WTC11 (cell line): ENCODE measurements at regions not wholly inside any gene's neighbourhood (a gene's known extent, or its start where the extent isn't known, plus 50 kb on each side); places are given as distances from the start of the nearest gene placed in this dataset.

Experiments used
- ATAC-seq: fragments of 200-7000 bp; cut with Tn5 transposase; 2 replicates; pipeline ENCODE4 v1.10.0; 2021; ENCODE audit warnings: mild to moderate bottlenecking, moderate library complexity
- CTCF ChIA-PET: fragments of 300-600 bp; sonication (Branson Sonifier 250); formaldehyde crosslinking; loops from one replicate; lab custom pipeline; 2021; ENCODE audit warnings: antibody characterized with exemption; lab: Charles Lee
- POLR2A ChIA-PET: fragments of 350-600 bp; sonication (Branson Sonifier 250); formaldehyde crosslinking; loops from one replicate; lab custom pipeline; 2021; ENCODE audit warnings: antibody characterized with exemption; lab: Charles Lee
- DNase-seq: peaks from one replicate; pipeline ENCODE4 v3.0.0; 2021; ENCODE audit warnings: low spot score
- H3K27ac Mint-ChIP-seq: 2 replicates; pipeline ENCODE4 v1.8.0; 2021; ENCODE audit warnings: mixed read lengths
- H3K27me3 Mint-ChIP-seq: 2 replicates; pipeline ENCODE4 v1.8.0; 2021; ENCODE audit warnings: low read depth, mild to moderate bottlenecking, moderate library complexity, mixed read lengths
- H3K36me3 Mint-ChIP-seq: 2 replicates; pipeline ENCODE4 v1.8.0; 2021; ENCODE audit warnings: mixed read lengths
- H3K4me1 Mint-ChIP-seq: 2 replicates; pipeline ENCODE4 v1.8.0; 2022; ENCODE audit warnings: mixed read lengths
- H3K4me3 Mint-ChIP-seq: 2 replicates; pipeline ENCODE4 v1.8.0; 2021; ENCODE audit warnings: mild to moderate bottlenecking, moderate library complexity, mixed read lengths
- H3K9me3 Mint-ChIP-seq: 2 replicates; pipeline ENCODE4 v1.8.0; 2021; ENCODE audit warnings: mixed read lengths
- ATF3 ChIP-seq: sonication (generic); formaldehyde crosslinking; conservative IDR thresholded peaks from 2 replicates; pipeline ENCODE4 v1.8.1; 2022; ENCODE audit warnings: mild to moderate bottlenecking, missing genetic modification reagents
- CDX4 ChIP-seq: fragments of 250-450 bp; sonication (Bioruptor Pico); IDR thresholded peaks from 2 replicates; pipeline ENCODE4 v1.9.0; 2021; ENCODE audit warnings: moderate library complexity, mild to moderate bottlenecking, inconsistent platforms, borderline replicate concordance
- E2F1 ChIP-seq: sonication (generic); formaldehyde crosslinking; IDR thresholded peaks from 2 replicates; pipeline ENCODE4 v1.8.0; 2022; ENCODE audit warnings: mild to moderate bottlenecking, missing genetic modification reagents
- E2F4 ChIP-seq: sonication (generic); formaldehyde crosslinking; IDR thresholded peaks from 2 replicates; pipeline ENCODE4 v1.8.1; 2022; ENCODE audit warnings: low read depth, mild to moderate bottlenecking, moderate library complexity, missing genetic modification reagents, borderline replicate concordance
- EMX1 ChIP-seq: fragments of 250-450 bp; sonication (Bioruptor Pico); IDR thresholded peaks from 2 replicates; pipeline ENCODE4 v1.8.0; 2021; ENCODE audit warnings: mild to moderate bottlenecking
- FOXJ3 ChIP-seq: sonication (generic); formaldehyde crosslinking; IDR thresholded peaks from 2 replicates; pipeline ENCODE4 v1.9.0; 2021; ENCODE audit warnings: missing genetic modification reagents, mild to moderate bottlenecking, borderline replicate concordance
- GABPB1 ChIP-seq: sonication (generic); formaldehyde crosslinking; IDR thresholded peaks from 2 replicates; pipeline ENCODE4 v1.8.1; 2023; ENCODE audit warnings: mild to moderate bottlenecking, missing genetic modification reagents
- GTF2I ChIP-seq: fragments of 250-450 bp; sonication (Bioruptor Pico); conservative IDR thresholded peaks from 2 replicates; pipeline ENCODE4 v1.4.0; 2021; ENCODE audit warnings: mild to moderate bottlenecking
- MYBL2 ChIP-seq: sonication (generic); formaldehyde crosslinking; IDR thresholded peaks from 2 replicates; pipeline ENCODE4 v1.8.1; 2023; ENCODE audit warnings: mild to moderate bottlenecking, moderate library complexity, missing genetic modification reagents
- NFATC4 ChIP-seq: fragments of 250-450 bp; sonication (Bioruptor Pico); IDR thresholded peaks from 2 replicates; pipeline ENCODE4 v1.9.0; 2021; ENCODE audit warnings: mild to moderate bottlenecking
- NFE2L1 ChIP-seq: sonication (generic); formaldehyde crosslinking; IDR thresholded peaks from 2 replicates; pipeline ENCODE4 v1.8.1; 2023; ENCODE audit warnings: missing genetic modification reagents
- NFYB ChIP-seq: sonication (generic); formaldehyde crosslinking; conservative IDR thresholded peaks from 2 replicates; pipeline ENCODE4 v1.8.0; 2022; ENCODE audit warnings: low read depth, missing genetic modification reagents
- NR2C2 ChIP-seq: sonication (generic); formaldehyde crosslinking; IDR thresholded peaks from 2 replicates; pipeline ENCODE4 v1.8.0; 2022; ENCODE audit warnings: mild to moderate bottlenecking, missing genetic modification reagents
- PRRX2 ChIP-seq: fragments of 250-450 bp; sonication (Bioruptor Pico); IDR thresholded peaks from 2 replicates; pipeline ENCODE4 v1.8.0; 2021; ENCODE audit warnings: mild to moderate bottlenecking
- USF2 ChIP-seq: sonication (generic); formaldehyde crosslinking; IDR thresholded peaks from 2 replicates; pipeline ENCODE4 v1.8.1; 2023; ENCODE audit warnings: mild to moderate bottlenecking, missing genetic modification reagents, moderate library complexity
- ZNF317 ChIP-seq: sonication (generic); formaldehyde crosslinking; IDR thresholded peaks from 2 replicates; pipeline ENCODE4 v1.8.1; 2023; ENCODE audit warnings: low read depth, mild to moderate bottlenecking, moderate library complexity, missing genetic modification reagents, borderline replicate concordance
- TF ChIP-seq, protein P1 (sequence below): sonication (generic); formaldehyde crosslinking; conservative IDR thresholded peaks from 2 replicates; pipeline ENCODE4 v1.8.1; 2023; ENCODE audit warnings: mild to moderate bottlenecking, low read depth, missing genetic modification reagents, moderate library complexity
- TF ChIP-seq, protein P2 (sequence below): sonication (generic); formaldehyde crosslinking; IDR thresholded peaks from 2 replicates; pipeline ENCODE4 v1.8.1; 2023; ENCODE audit warnings: mild to moderate bottlenecking, moderate library complexity, missing genetic modification reagents

DNA sequence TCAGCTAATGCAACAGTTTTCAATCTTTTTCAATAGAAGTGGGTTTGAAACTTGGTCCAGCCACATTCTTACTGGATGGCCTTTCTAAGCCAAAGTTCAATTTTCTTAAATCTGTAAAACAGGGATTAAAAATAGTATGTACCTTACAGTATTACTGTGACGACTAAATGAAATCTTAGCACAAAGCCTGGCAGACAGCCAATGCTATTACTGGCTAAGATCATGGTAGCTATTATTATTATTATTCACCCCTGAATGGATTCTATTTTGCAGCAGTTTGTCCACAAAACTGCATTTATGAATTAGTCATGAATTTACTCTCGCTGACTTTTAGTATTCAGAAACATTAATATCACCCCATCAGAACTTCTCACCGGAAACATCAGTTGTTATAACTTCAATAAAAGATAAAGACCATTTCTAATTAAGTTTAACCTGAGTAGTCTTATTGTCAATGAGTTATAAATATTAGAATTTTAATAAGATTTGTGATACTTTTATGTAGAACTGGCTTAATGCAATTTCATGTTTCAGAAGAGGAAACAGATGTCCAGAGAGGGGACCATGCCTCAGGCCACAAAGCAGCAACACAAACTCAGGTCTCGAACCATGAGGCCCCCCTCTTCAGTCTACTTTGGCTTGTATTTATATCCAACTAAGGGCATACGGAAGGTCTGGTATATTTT, 468.2 kb downstream of the ARHGEF28 start:
- no peak for ATAC-seq
- H3K9me3 Mint-ChIP-seq: peaks cover 10% of the 10 kb centered on the region
- TF ChIP-seq FOXJ3 (CRISPR knock-in tag): no peak
- TF ChIP-seq PRRX2 (CRISPR knock-in tag): no peak
- TF ChIP-seq, protein P1, sequence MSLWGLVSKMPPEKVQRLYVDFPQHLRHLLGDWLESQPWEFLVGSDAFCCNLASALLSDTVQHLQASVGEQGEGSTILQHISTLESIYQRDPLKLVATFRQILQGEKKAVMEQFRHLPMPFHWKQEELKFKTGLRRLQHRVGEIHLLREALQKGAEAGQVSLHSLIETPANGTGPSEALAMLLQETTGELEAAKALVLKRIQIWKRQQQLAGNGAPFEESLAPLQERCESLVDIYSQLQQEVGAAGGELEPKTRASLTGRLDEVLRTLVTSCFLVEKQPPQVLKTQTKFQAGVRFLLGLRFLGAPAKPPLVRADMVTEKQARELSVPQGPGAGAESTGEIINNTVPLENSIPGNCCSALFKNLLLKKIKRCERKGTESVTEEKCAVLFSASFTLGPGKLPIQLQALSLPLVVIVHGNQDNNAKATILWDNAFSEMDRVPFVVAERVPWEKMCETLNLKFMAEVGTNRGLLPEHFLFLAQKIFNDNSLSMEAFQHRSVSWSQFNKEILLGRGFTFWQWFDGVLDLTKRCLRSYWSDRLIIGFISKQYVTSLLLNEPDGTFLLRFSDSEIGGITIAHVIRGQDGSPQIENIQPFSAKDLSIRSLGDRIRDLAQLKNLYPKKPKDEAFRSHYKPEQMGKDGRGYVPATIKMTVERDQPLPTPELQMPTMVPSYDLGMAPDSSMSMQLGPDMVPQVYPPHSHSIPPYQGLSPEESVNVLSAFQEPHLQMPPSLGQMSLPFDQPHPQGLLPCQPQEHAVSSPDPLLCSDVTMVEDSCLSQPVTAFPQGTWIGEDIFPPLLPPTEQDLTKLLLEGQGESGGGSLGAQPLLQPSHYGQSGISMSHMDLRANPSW (CRISPR knock-in tag): no peak
- TF ChIP-seq ATF3 (CRISPR knock-in tag): no peak
- TF ChIP-seq CDX4 (CRISPR knock-in tag): no peak
- TF ChIP-seq, protein P2, sequence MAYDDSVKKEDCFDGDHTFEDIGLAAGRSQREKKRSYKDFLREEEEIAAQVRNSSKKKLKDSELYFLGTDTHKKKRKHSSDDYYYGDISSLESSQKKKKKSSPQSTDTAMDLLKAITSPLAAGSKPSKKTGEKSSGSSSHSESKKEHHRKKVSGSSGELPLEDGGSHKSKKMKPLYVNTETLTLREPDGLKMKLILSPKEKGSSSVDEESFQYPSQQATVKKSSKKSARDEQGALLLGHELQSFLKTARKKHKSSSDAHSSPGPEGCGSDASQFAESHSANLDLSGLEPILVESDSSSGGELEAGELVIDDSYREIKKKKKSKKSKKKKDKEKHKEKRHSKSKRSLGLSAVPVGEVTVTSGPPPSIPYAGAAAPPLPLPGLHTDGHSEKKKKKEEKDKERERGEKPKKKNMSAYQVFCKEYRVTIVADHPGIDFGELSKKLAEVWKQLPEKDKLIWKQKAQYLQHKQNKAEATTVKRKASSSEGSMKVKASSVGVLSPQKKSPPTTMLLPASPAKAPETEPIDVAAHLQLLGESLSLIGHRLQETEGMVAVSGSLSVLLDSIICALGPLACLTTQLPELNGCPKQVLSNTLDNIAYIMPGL (CRISPR knock-in tag): no peak
- no peak for TF ChIP-seq MYBL2 (CRISPR knock-in tag)
- no peak for TF ChIP-seq NFE2L1
- TF ChIP-seq E2F1 (CRISPR knock-in tag): no peak
- no peak for TF ChIP-seq NFATC4 (CRISPR knock-in tag)
- no peak for TF ChIP-seq ZNF317 (CRISPR knock-in tag)
- TF ChIP-seq GABPB1 (CRISPR knock-in tag): no peak
- no peak for TF ChIP-seq EMX1 (CRISPR knock-in tag)
- TF ChIP-seq USF2: no peak
- TF ChIP-seq GTF2I (CRISPR knock-in tag): no peak
- TF ChIP-seq E2F4 (CRISPR knock-in tag): no peak
- TF ChIP-seq NFYB: no peak
- no peak for TF ChIP-seq NR2C2 (CRISPR knock-in tag)
- TF ChIP-seq, all 79 proteins: peak for 0
- H3K4me1 Mint-ChIP-seq: 0 out of 2 replicates have a peak, but pooled peaks cover 2% of the 10 kb centered on the region
- DNase-seq: no peak
- CTCF ChIA-PET: no interaction called here
- no peak overlapping the region for H3K4me3 Mint-ChIP-seq
- peaks cover under 1% of the 10 kb centered on the region; the same call in 1 of the 2 replicates for H3K36me3 Mint-ChIP-seq
- H3K27ac Mint-ChIP-seq: no peak overlapping the region
- H3K27me3 Mint-ChIP-seq: no peaks in the 10 kb centered on the region
- POLR2A ChIA-PET: no interaction called here
